ENCODE measurements at regions not wholly inside any gene's neighbourhood (a gene's known extent, or its start where the extent isn't known, plus 50 kb on each side); places are given as distances from the start of the nearest gene placed in this dataset.

DNA sequence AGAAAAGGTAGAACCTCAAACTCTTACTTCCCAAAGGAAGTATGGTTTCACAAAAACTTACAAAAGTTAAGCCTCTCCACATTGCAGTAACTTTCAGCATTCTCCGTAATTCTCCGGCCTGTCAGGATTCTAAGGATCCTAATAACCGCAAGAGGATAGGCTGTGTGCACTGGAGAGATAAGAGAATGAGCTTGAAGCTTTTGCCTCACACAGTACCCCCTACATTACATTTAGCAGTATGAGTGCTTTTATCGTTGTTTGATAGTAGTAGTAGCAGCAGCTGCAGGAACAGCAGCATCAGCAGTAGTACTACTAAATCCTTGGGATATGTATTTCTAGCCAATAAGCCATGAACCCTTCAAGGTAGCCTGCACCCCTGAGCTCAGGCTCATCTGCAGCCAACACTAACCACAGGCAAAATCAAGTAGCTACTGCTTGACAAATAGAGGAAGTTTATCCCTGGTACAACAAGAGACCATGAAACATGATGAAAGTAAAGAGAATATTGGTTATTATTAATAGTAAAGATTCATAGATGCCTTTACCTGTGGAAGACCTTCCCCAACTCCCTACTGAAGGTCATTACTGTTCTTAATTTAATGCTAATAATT, 222.6 kb upstream of the CNTNAP2 start:
- H3K9me2 ChIP-seq (replicated peaks; ENCODE audit: insufficient read depth): no peaks in the 10 kb centered on the region
- no peak for DNase-seq (ENCODE audit: low spot score)
- no peaks in the 10 kb centered on the region for H3K9me3 ChIP-seq (ENCODE audit: low read depth)
- no peak overlapping the region for H3K27ac ChIP-seq
- no peak overlapping the region for H2AFZ ChIP-seq
- no peak overlapping the region for H3K4me3 ChIP-seq
- no peaks in the 10 kb centered on the region for H3K27me3 ChIP-seq
- no peaks in the 10 kb centered on the region for H3K79me2 ChIP-seq
- 92% methylated on average over 4 of the region's 4 CpGs for WGBS (ENCODE audit: low lambda C conversion rate, missing lambda C conversion rate)
- H3K4me1 ChIP-seq (ENCODE audit: insufficient read depth): no peaks in the 10 kb centered on the region
- no peaks in the 10 kb centered on the region for H3K36me3 ChIP-seq (replicated peaks; ENCODE audit: insufficient read depth, low read depth)
- TF ChIP-seq, protein P1, sequence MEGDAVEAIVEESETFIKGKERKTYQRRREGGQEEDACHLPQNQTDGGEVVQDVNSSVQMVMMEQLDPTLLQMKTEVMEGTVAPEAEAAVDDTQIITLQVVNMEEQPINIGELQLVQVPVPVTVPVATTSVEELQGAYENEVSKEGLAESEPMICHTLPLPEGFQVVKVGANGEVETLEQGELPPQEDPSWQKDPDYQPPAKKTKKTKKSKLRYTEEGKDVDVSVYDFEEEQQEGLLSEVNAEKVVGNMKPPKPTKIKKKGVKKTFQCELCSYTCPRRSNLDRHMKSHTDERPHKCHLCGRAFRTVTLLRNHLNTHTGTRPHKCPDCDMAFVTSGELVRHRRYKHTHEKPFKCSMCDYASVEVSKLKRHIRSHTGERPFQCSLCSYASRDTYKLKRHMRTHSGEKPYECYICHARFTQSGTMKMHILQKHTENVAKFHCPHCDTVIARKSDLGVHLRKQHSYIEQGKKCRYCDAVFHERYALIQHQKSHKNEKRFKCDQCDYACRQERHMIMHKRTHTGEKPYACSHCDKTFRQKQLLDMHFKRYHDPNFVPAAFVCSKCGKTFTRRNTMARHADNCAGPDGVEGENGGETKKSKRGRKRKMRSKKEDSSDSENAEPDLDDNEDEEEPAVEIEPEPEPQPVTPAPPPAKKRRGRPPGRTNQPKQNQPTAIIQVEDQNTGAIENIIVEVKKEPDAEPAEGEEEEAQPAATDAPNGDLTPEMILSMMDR (IDR thresholded peaks at IDR 0.05; ENCODE audit: poor library complexity): no peak
- TF ChIP-seq EZH2phosphoT487 (IDR thresholded peaks at IDR 0.05; ENCODE audit: low read depth, severe bottlenecking, unreplicated experiment) (no peak), EZH2 (IDR thresholded peaks at IDR 0.05; ENCODE audit: borderline replicate concordance) (no peak)
- no peak overlapping the region for H3K4me2 ChIP-seq
- no peaks in the 10 kb centered on the region for H4K20me1 ChIP-seq (ENCODE audit: insufficient read depth, poor library complexity, severe bottlenecking)

DNA sequence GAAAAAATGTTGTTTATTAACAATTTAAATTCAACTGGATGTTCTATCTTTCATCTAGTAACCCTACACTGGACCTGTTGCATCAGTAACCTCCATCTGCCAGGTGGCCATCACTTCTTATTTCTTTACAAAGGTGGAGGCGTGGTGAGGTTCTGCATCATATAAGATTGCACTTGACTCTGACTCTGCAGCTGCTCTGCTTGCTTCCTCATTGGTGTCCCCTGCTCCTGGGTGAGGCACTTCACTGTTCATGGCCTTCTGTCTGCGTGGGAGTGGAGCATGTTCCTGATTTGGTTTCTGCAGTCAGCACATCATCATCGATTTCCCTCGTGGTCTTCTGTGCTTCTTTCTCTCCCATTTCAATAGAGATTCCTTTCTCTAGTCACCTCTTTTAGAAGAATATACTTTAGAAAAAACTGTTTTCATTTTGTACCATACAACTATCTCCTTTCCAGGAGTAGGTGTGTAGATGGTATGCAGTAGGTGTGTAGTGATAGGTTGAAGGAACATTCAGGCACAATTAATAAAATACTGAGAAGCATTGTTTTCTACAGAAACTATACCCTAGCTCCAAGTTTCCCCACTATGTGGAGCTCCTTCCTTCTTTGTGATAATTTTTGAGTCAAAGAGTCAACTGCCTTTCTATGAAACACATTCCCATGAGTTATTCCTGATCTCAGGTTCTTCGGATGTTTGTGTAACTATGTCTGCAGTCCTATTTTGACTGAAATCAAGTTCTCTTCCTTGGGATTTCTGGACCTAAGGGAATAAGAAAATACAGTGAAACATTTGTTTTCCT, 231.7 kb upstream of the CNTNAP2 start:
- no peak overlapping the region for H3K4me2 ChIP-seq
- TF ChIP-seq, protein P1 (IDR thresholded peaks at IDR 0.05; ENCODE audit: poor library complexity): no peak
- TF ChIP-seq EZH2phosphoT487 (IDR thresholded peaks at IDR 0.05; ENCODE audit: low read depth, severe bottlenecking, unreplicated experiment) (no peak), EZH2 (IDR thresholded peaks at IDR 0.05; ENCODE audit: borderline replicate concordance) (no peak)
- no peak overlapping the region for H3K4me3 ChIP-seq
- no peaks in the 10 kb centered on the region for H3K4me1 ChIP-seq (ENCODE audit: insufficient read depth)
- no peaks in the 10 kb centered on the region for H3K9me2 ChIP-seq (replicated peaks; ENCODE audit: insufficient read depth)
- no peaks in the 10 kb centered on the region for H3K36me3 ChIP-seq (replicated peaks; ENCODE audit: insufficient read depth, low read depth)
- WGBS (ENCODE audit: low lambda C conversion rate, missing lambda C conversion rate): 75% methylated on average over 5 of the region's 5 CpGs
- no peak overlapping the region for H3K27ac ChIP-seq
- no peak overlapping the region for H2AFZ ChIP-seq
- no peaks in the 10 kb centered on the region for H3K79me2 ChIP-seq
- no peaks in the 10 kb centered on the region for H3K9me3 ChIP-seq (ENCODE audit: low read depth)
- H4K20me1 ChIP-seq (ENCODE audit: insufficient read depth, poor library complexity, severe bottlenecking): no peaks in the 10 kb centered on the region
- no peaks in the 10 kb centered on the region for H3K27me3 ChIP-seq
- DNase-seq (ENCODE audit: low spot score): no peak

DNA sequence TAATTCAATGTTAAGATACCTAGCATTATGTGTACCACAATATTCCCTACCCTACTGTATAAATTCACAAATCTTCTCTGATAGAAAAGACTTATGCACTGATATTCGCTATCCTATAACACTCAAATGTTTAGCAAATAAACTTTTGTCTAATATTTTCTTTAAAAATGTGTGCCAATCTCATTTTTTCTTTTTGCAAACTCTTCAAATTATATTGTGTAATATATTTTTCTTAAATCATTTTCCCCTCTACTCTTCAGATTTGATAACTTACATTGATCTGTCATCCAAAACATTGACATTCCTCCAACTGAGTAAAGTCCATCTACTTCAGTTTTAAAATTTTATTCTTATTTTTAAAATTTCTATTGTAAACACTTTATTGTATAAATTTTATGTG, 240.2 kb upstream of the CNTNAP2 start:
- H3K36me3 ChIP-seq (replicated peaks; ENCODE audit: insufficient read depth, low read depth): no peaks in the 10 kb centered on the region
- H2AFZ ChIP-seq: no peak overlapping the region
- H3K9me3 ChIP-seq (ENCODE audit: low read depth): no peaks in the 10 kb centered on the region
- no peak overlapping the region for H3K4me2 ChIP-seq
- WGBS (ENCODE audit: low lambda C conversion rate, missing lambda C conversion rate): 69% methylated on average over 1 of the region's 1 CpG
- no peak for DNase-seq (ENCODE audit: low spot score)
- TF ChIP-seq EZH2 (IDR thresholded peaks at IDR 0.05; ENCODE audit: borderline replicate concordance) (no peak), EZH2phosphoT487 (IDR thresholded peaks at IDR 0.05; ENCODE audit: low read depth, severe bottlenecking, unreplicated experiment) (no peak)
- TF ChIP-seq, protein P1 (IDR thresholded peaks at IDR 0.05; ENCODE audit: poor library complexity): no peak
- no peaks in the 10 kb centered on the region for H3K4me1 ChIP-seq (ENCODE audit: insufficient read depth)
- no peaks in the 10 kb centered on the region for H3K27me3 ChIP-seq
- H3K79me2 ChIP-seq: no peaks in the 10 kb centered on the region
- no peaks in the 10 kb centered on the region for H3K9me2 ChIP-seq (replicated peaks; ENCODE audit: insufficient read depth)
- no peak overlapping the region for H3K4me3 ChIP-seq
- no peak overlapping the region for H3K27ac ChIP-seq
- no peaks in the 10 kb centered on the region for H4K20me1 ChIP-seq (ENCODE audit: insufficient read depth, poor library complexity, severe bottlenecking)
